ENCODE measurements at regions not wholly inside any gene's neighbourhood (a gene's known extent, or its start where the extent isn't known, plus 50 kb on each side); places are given as distances from the start of the nearest gene placed in this dataset.

DNA sequence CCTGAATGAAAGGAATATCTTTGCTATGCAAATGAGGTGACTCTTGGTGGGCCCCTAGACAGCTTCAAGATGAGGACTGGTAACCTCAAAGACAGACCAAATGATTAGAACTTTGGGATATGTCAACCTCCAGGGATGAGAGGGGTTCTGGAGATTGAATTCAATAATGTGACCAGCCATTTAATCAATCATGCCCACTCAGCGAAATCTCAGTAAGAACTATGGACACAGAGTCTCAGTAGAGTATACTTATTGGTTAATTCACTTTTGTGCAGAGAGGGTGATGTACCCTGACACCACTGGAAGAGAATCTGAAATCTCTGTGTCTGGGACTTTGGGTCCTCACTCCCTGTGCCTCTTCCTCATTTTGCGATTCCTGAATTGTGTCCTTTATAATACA, 662.8 kb downstream of the OLFM4 start:
- Histone ChIP-seq H3K27ac (ENCODE audit: insufficient read length, low read depth, low read length) (no peak overlapping the region), H3T11ph (ENCODE audit: low read length) (no peak overlapping the region), H4K8ac (replicated peaks; ENCODE audit: insufficient read length, low read depth, low read length) (no peak overlapping the region), H4K20me1 (ENCODE audit: control insufficient read depth, insufficient read depth, insufficient read length) (no peaks in the 10 kb centered on the region), H3K4me1 (ENCODE audit: insufficient read depth, low read length) (peaks cover 6% of the 10 kb centered on the region; the same call in 1 of the 2 replicates), H2BK20ac (ENCODE audit: low read depth, low read length, poor library complexity, severe bottlenecking) (no peak overlapping the region), H4K91ac (ENCODE audit: insufficient read length, low read depth, low read length) (no peak overlapping the region), H3K56ac (ENCODE audit: insufficient read length, low read depth, low read length) (no peak overlapping the region), H3K23me2 (ENCODE audit: insufficient read length, low read depth, low read length, poor library complexity, severe bottlenecking) (no peaks in the 10 kb centered on the region), H4K5ac (ENCODE audit: insufficient read length, low read depth, low read length) (no peak overlapping the region), H3K18ac (ENCODE audit: insufficient read length, low read depth, low read length) (no peak overlapping the region), H3K9me3 (ENCODE audit: control insufficient read depth, low read depth, low read length) (no peaks in the 10 kb centered on the region), H2BK5ac (ENCODE audit: insufficient read length, low read length) (no peak overlapping the region), H2AK5ac (ENCODE audit: insufficient read length, low read length) (no peak overlapping the region), H3K79me1 (ENCODE audit: insufficient read depth, low read depth, low read length, poor library complexity, severe bottlenecking) (no peaks in the 10 kb centered on the region), H2AFZ (ENCODE audit: low read length) (no peak overlapping the region), H2BK15ac (ENCODE audit: low read depth, low read length) (no peak overlapping the region), H2BK120ac (ENCODE audit: low read depth, low read length, poor library complexity, severe bottlenecking) (no peak overlapping the region), H3K9ac (ENCODE audit: extremely low read depth, insufficient read length, low read length) (no peak overlapping the region), H3K79me2 (ENCODE audit: insufficient read depth, low read length) (no peaks in the 10 kb centered on the region), H3K23ac (ENCODE audit: insufficient read length, low read depth, low read length) (no peak overlapping the region), H3K14ac (ENCODE audit: insufficient read depth, low read length) (no peak overlapping the region), H3K27me3 (ENCODE audit: insufficient read depth, low read length) (no peaks in the 10 kb centered on the region), H3K4ac (ENCODE audit: low read depth, low read length) (no peak overlapping the region), H2BK12ac (ENCODE audit: insufficient read length, low read depth, low read length) (no peak overlapping the region), H3K4me2 (ENCODE audit: insufficient read depth, insufficient read length, low read length) (no peak overlapping the region)
- TF ChIP-seq, protein P1, sequence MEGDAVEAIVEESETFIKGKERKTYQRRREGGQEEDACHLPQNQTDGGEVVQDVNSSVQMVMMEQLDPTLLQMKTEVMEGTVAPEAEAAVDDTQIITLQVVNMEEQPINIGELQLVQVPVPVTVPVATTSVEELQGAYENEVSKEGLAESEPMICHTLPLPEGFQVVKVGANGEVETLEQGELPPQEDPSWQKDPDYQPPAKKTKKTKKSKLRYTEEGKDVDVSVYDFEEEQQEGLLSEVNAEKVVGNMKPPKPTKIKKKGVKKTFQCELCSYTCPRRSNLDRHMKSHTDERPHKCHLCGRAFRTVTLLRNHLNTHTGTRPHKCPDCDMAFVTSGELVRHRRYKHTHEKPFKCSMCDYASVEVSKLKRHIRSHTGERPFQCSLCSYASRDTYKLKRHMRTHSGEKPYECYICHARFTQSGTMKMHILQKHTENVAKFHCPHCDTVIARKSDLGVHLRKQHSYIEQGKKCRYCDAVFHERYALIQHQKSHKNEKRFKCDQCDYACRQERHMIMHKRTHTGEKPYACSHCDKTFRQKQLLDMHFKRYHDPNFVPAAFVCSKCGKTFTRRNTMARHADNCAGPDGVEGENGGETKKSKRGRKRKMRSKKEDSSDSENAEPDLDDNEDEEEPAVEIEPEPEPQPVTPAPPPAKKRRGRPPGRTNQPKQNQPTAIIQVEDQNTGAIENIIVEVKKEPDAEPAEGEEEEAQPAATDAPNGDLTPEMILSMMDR (conservative IDR thresholded peaks at IDR 0.05), result no peak
- Mint-ChIP-seq H3K27ac (no peak overlapping the region), H3K4me1 (peaks cover 18 to 21% of the 10 kb centered on the region in 2 experiments), H3K4me3 (no peak overlapping the region), H3K36me3 (ENCODE audit: insufficient read depth in 1 of 3, low read depth in 3 of 3) (no peaks in the 10 kb centered on the region), H3K27me3 (ENCODE audit: low read depth) (no peaks in the 10 kb centered on the region), H3K9me3 (peaks cover 0 to 4% of the 10 kb centered on the region in 2 experiments; a peak in 3 of 5 replicates)
- no CpG with 5 or more reads among the region's 2 CpGs for WGBS (ENCODE audit: extremely low coverage, insufficient read length, low lambda C conversion rate)
- no peak for DNase-seq

Data from H9 (cell line).